Epithelial cell of proximal tubule (primary cell): ENCODE measurements at regions not wholly inside any gene's neighbourhood (a gene's known extent, or its start where the extent isn't known, plus 50 kb on each side); places are given as distances from the start of the nearest gene placed in this dataset.
"Not testable (repeated sequence)": the region's sequence is repeated elsewhere in the genome, so short reads cannot be mapped to it uniquely, and the experiment has no call there.

Experiments
- DNase-seq: peaks from one replicate; pipeline ENCODE4 v3.0.0-alpha.2; 2011; ENCODE audit warnings: low read depth
- H3K4me3 ChIP-seq: 2 replicates; pipeline ENCODE4 v1.5.1; 2011; ENCODE audit warnings: low read depth, mild to moderate bottlenecking, low read length
- TF ChIP-seq, protein P1 (sequence below): conservative IDR thresholded peaks from 2 replicates; pipeline ENCODE4 v1.5.1; 2012; ENCODE audit warnings: low read depth, mild to moderate bottlenecking, low read length

DNA sequence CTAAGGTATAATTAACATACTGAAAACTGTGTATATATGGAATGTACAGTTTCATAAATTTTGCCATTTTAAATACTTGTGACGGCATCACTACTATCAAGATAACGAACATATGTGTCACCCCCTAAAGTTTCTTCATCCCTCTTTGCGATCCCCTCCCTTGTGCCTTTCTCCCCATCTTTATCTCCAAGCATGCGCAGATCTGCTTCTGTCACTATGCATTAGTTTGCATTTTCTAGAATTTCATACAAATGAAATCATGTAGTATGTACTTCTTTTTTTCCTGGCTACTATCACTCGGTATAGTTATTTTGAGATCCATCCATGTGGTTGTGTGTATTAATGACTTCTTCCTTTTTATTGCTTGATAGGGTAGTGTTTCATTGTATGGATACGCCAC lies 154.9 kb downstream of the ZNF648 start:
- no peak overlapping the region for H3K4me3 ChIP-seq
- DNase-seq: no peak
- TF ChIP-seq, protein P1, sequence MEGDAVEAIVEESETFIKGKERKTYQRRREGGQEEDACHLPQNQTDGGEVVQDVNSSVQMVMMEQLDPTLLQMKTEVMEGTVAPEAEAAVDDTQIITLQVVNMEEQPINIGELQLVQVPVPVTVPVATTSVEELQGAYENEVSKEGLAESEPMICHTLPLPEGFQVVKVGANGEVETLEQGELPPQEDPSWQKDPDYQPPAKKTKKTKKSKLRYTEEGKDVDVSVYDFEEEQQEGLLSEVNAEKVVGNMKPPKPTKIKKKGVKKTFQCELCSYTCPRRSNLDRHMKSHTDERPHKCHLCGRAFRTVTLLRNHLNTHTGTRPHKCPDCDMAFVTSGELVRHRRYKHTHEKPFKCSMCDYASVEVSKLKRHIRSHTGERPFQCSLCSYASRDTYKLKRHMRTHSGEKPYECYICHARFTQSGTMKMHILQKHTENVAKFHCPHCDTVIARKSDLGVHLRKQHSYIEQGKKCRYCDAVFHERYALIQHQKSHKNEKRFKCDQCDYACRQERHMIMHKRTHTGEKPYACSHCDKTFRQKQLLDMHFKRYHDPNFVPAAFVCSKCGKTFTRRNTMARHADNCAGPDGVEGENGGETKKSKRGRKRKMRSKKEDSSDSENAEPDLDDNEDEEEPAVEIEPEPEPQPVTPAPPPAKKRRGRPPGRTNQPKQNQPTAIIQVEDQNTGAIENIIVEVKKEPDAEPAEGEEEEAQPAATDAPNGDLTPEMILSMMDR: no peak

DNA sequence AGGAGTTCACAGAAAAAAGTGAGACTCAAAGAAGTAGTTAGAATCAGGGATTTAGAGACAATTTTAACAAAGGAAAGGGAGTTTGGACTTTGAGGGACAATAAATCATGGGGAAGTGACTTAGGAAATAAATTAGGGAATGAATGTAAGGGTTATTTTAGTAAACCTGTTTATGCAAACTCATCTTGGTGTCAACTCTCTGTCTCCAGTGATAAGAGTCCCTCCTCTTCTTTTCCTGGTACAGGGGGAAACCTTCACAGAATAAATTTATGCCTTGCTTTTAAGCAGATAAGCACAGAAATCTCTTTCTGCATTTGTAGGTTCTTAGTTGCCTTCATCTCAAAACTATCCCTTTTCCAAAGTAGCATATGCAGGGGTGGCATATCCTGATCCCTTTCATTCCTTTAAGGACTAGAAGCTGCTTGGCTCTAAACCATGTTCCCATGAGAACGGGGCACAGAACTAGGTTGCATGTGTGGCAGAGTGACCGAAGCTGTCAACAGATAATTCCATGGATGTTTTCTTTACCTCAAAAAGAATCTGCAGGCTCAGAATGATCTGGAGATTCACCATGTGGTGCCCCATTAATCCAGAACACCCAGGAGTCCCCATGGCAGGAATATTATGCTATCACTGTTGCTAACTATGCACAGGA lies 155.4 kb downstream of the ZNF648 start:
- no peak for DNase-seq
- H3K4me3 ChIP-seq: no peak overlapping the region
- TF ChIP-seq, protein P1: no peak

DNA sequence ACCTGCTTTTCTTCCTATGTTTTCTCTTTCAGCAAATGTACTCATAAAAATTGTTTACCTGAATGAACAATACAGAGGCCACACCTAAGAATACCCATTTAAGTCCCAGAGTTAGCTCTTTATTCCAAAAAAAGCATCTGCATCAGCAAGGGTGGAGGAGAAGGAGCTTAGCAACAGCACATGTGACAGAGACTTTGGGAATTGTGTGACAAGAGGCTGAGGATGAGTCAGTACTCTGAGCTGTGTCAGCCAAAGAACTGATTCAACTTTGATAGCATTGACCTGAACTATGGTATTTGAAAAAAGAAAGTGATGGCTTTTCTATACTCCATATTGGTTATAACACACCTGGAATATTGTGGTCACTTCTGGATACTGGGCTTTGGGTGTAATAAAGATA lies 162.7 kb downstream of the ZNF648 start:
- TF ChIP-seq, protein P1: no peak
- no peak for DNase-seq
- H3K4me3 ChIP-seq: no peak overlapping the region

DNA sequence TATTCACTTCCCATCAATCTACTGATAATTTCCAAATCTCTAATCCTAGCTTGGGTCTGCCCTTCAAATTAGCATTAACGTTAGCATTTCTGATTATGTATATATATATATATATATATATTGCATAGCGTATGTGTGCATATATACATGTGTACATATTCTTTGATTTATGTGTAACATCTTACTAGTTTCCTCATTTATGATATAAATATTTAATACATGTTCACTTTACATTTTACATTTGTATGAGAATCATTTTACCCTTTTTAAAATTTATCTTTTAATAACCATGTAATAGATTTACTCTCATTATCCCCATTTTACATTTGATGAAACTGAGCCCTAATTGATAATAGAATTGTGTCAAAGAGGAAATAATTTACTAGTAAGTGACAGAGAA lies 164.7 kb downstream of the ZNF648 start:
- H3K4me3 ChIP-seq: no peak overlapping the region
- TF ChIP-seq, protein P1: no peak
- DNase-seq: no peak

DNA sequence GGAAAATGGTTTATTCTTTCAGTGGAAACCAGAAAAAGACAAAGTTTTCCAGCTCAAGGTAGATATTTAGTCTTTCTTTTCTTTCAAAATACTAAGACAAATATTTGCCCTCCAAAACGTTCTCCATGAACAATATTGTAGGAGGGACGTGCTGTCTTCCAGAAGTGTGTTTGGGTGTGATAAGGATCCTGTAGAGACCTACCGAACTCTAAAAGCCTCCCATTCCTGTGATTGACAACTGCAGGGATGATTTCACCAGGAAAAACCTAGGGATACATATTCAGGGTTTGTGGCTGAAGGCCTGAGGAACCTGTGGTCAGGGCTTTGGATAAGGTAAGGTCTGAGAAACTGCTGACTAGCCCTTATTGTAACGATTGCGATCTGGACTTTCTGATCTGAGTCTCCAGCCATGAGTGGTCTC lies 167.1 kb downstream of the ZNF648 start:
- H3K4me3 ChIP-seq: no peak overlapping the region
- TF ChIP-seq, protein P1: no peak
- no peak for DNase-seq

DNA sequence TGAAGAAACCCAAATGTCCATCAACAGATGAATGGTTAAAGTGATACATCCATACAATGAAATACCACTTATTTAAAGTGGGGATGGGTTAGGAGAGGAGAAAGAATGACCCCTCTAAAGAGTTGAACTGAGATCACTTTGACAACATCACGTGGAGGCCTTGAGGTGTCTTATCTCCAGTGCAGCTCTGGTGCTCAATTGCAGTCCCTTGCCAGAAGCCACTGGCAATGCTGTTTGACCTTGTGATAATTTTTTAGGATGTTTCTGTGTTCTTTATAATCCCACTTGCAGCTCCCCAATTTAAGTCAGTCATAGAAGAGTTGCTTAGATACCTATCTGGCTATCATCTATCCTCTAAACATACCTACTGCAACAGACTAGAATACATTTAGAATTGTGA lies 167.6 kb downstream of the ZNF648 start:
- H3K4me3 ChIP-seq: no peak overlapping the region
- no peak for DNase-seq
- TF ChIP-seq, protein P1: no peak

DNA sequence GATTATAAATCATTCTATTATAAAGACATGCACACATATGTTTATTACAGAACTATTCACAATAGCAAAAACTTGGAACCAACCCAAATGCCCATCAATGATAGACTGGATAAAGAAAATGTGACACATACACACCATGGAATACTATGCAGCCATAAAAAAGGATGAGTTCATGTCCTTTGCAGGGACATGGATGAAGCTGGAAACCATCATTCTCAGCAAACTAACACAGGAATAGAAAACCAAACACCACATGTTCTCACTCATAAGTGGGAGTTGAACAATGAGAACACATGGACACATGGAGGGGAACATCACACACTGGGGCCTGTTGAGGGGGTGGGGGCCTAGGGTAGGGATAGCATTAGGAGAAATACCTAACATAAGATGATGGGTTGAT lies 168.4 kb downstream of the ZNF648 start:
- H3K4me3 ChIP-seq: not testable (repeated sequence)

More for the DNA sequence above, 168.4 kb downstream of the ZNF648 start:
- DNase-seq: not testable (repeated sequence)
